Thyroid gland (tissue), 4 donors: ENCODE measurements at regions not wholly inside any gene's neighbourhood (a gene's known extent, or its start where the extent isn't known, plus 50 kb on each side); places are given as distances from the start of the nearest gene placed in this dataset.
"Not testable (repeated sequence)": the region's sequence is repeated elsewhere in the genome, so short reads cannot be mapped to it uniquely, and the experiment has no call there.

Experiments used
- CTCF ChIP-seq, 6 experiments: fragments of 200-600 bp in 3 of 6; fragments of 450-650 bp in 3 of 6; sonication (generic) in 3 of 6; IDR thresholded peaks; one replicate each; pipeline ENCODE4 v1.5.1; 2016 to 2019; ENCODE audit warnings: antibody characterized with exemption in 6 of 6, mild to moderate bottlenecking in 2 of 6, inconsistent platforms in 1 of 6, moderate library complexity in 1 of 6
- POLR2A ChIP-seq, 2 donors: fragments of 450-650 bp; IDR thresholded peaks; one replicate each; pipeline ENCODE4 v1.6.1; 2017; ENCODE audit warnings: antibody characterized with exemption in 2 of 2, mild to moderate bottlenecking in 2 of 2, moderate library complexity in 1 of 2

GRCh38 chr1:149423122-149423521, 51.7 kb upstream of the NBPF19 start:
- TF ChIP-seq POLR2A, CTCF (IDR thresholded peaks at IDR 0.05): not testable (repeated sequence)
